Pancreas (tissue), 10 donors: ENCODE measurements at regions not wholly inside any gene's neighbourhood (a gene's known extent, or its start where the extent isn't known, plus 50 kb on each side); places are given as distances from the start of the nearest gene placed in this dataset.

ENCODE experiments used
- ATAC-seq, 4 donors: fragments of 200-7000 bp; cut with Tn5 transposase; one replicate each; pipeline versions ENCODE4 v1.8.0 to v1.9.1; 2020; ENCODE audit warnings: mild to moderate bottlenecking in 4 of 4, moderate library complexity in 4 of 4
- DNase-seq, 6 donors: peaks; one replicate each; pipeline ENCODE4 v3.0.0-alpha.2; 2020
- FAIRE-seq: peaks from 2 replicates; lab custom pipeline; 2012; peaks lifted over from hg19 to GRCh38; lab: Jason Lieb, UNC
- H3K27ac ChIP-seq, 4 donors: fragments of 200-600 bp; sonication (generic); 1 replicate in 3 of 4; 2 replicates in 1 of 4; pipeline versions ENCODE4 v1.5.0 to v1.8.0; 2020
- H3K27me3 ChIP-seq, 4 donors: fragments of 200-600 bp; one replicate each; pipeline ENCODE4 v1.8.0; 2021
- H3K36me3 ChIP-seq, 3 donors: fragments of 200-600 bp; sonication (generic) in 1 of 3; one replicate each; pipeline versions ENCODE4 v1.5.0 to v1.8.0; 2020 to 2021
- H3K4me1 ChIP-seq, 3 donors: fragments of 200-600 bp; one replicate each; pipeline ENCODE4 v1.8.0; 2021
- H3K4me3 ChIP-seq, 4 donors: fragments of 200-600 bp; sonication (generic) in 2 of 4; one replicate each; pipeline versions ENCODE4 v1.5.0 to v1.8.0; 2020 to 2021
- H3K9me3 ChIP-seq, 4 donors: fragments of 200-600 bp; one replicate each; pipeline ENCODE4 v1.8.0; 2021
- WGBS, 2 donors: extraction: QIAGEN DNeasy Blood & Tissue Kit; methylation state at CpG; one replicate each; pipeline ENCODE4 v1.1.7; 2013; 5-methylcytosine and 5-hydroxymethylcytosine counted together
- intact Hi-C, 3 donors: fragments of 100-400 bp; cut with DNase I; formaldehyde crosslinking; loops; one replicate each; pipeline versions ENCODE4 v1.11.1 to v1.14.2; 2022
- TF ChIP-seq, protein P1 (sequence below), 4 donors: fragments of 200-600 bp; sonication (generic) in 3 of 4; IDR thresholded peaks; one replicate each; pipeline versions ENCODE4 v1.5.0 to v1.8.0; 2021; ENCODE audit warnings: antibody characterized with exemption in 4 of 4
- donor health status: healthy with polysubstance abuse.
- donor health status: DM: no; HTN: no; CAD: no; lungs with moderate emphysema.
- donor health status: DM: no; HTN: no; CAD: no.
- donor health status: control.
- donor health status: control.
- donor health status: Bipolar disorder and iron deficiency.
- donor health status: DM: yes; HTN: yes; CAD: no.
- donor health status: DM: no; HTN: no; CAD: no.
- donor health status: DM: no; HTN: no; CAD: no.
- donor health status: DM: yes; HTN: yes; CAD: no.

DNA sequence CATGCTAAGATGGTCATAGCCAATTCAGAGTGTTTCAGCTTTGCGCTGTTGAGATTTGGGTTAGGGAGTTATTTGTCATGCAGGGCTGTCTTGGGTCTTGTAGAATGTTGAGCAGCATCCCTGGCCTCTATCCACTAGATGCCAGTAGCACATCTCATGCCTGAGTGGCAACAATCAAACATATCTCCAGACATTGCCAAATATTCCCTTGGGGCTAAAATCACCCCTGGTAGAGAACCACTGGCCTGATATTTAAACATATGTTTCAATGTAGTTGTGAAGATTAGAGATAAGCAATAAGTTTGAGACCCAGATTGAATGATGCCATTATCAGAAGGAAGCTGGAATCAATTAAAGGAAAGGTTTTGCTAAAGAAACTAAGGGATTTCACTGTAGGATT is 463.3 kb downstream of the DOK5 start:
- DNase-seq (no peak), ATAC-seq (no peak), FAIRE-seq (no peak)
- Histone ChIP-seq H3K4me3 (no peak overlapping the region), H3K9me3 (no peaks in the 10 kb centered on the region), H3K27ac (no peak overlapping the region), H3K4me1 (no peaks in the 10 kb centered on the region), H3K36me3 (no peaks in the 10 kb centered on the region), H3K27me3 (no peaks in the 10 kb centered on the region)
- TF ChIP-seq, protein P1, sequence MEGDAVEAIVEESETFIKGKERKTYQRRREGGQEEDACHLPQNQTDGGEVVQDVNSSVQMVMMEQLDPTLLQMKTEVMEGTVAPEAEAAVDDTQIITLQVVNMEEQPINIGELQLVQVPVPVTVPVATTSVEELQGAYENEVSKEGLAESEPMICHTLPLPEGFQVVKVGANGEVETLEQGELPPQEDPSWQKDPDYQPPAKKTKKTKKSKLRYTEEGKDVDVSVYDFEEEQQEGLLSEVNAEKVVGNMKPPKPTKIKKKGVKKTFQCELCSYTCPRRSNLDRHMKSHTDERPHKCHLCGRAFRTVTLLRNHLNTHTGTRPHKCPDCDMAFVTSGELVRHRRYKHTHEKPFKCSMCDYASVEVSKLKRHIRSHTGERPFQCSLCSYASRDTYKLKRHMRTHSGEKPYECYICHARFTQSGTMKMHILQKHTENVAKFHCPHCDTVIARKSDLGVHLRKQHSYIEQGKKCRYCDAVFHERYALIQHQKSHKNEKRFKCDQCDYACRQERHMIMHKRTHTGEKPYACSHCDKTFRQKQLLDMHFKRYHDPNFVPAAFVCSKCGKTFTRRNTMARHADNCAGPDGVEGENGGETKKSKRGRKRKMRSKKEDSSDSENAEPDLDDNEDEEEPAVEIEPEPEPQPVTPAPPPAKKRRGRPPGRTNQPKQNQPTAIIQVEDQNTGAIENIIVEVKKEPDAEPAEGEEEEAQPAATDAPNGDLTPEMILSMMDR (IDR thresholded peaks at IDR 0.05): no peak
- WGBS, 2 donors: 91 to 95% methylated on average over 1 of the region's 1 CpG
- intact Hi-C loops: no loop called here

DNA sequence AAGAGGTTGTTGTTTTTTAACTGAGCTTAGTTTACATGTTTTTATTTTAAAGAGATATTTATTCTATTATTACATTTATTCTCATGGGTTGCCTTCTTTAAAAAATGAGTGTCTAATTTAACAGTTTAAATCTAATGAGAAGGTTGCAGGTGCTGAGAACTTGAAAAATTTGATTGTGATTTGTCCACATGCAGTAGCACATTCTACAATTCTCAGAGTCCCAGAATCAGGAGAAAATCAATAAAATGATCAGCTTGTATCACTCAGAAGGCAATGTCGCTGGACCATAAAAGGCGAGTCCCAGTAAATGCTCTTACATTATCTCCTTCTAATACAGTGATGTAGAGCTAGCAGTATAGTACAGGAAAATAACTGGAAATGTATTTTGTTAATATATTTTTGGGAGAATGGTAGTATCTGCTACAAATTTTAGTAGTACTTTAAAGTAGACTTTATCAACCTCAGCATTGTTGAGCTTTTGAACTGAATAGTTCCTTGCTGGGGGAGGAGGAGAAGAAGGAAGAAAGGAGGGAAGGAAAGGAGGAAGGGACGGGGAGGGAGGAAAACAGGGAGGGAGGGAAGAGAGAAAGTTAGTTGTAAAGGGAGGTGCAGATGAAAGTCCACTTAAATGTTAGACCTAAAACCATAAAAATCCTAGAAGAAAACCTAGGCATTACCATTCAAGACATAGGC is 458.0 kb downstream of the DOK5 start:
- WGBS, 2 donors: 72 to 89% methylated on average over 3 of the region's 3 CpGs
- TF ChIP-seq, protein P1 (IDR thresholded peaks at IDR 0.05): no peak
- FAIRE-seq (no peak), DNase-seq (no peak), ATAC-seq (no peak)
- H3K4me1 ChIP-seq: no peaks in the 10 kb centered on the region
- H3K9me3 ChIP-seq: no peaks in the 10 kb centered on the region
- no peaks in the 10 kb centered on the region for H3K36me3 ChIP-seq
- H3K4me3 ChIP-seq: no peak overlapping the region
- H3K27me3 ChIP-seq: peaks cover 0 to 3% (median 0%) of the 10 kb centered on the region in 4 donors
- intact Hi-C loops: no loop called here
- H3K27ac ChIP-seq: no peak overlapping the region

DNA sequence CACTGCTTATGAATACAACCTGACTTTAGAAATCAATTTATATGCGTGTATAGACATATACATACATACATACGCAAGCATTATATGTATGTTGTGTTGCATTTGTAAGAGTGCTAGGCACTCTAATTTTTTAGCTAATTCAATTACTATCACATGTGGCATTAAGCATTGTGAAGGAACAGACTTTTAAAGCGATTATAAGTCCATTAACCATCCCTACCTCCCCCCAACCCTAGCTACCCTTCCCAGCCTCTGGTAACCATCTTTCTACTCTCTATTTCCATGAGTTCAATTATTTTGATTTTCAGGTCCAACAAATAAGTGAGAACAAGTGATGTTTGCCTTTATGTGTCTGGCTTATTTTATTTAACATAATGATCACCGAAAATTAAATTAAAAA is 453.8 kb downstream of the DOK5 start:
- DNase-seq (no peak), ATAC-seq (no peak), FAIRE-seq (no peak)
- TF ChIP-seq, protein P1 (IDR thresholded peaks at IDR 0.05): no peak
- H3K4me3 ChIP-seq: no peak overlapping the region
- 57 to 77% methylated on average over 4 of the region's 4 CpGs for WGBS, 2 donors
- no peak overlapping the region for H3K27ac ChIP-seq
- no peaks in the 10 kb centered on the region for H3K36me3 ChIP-seq
- H3K4me1 ChIP-seq: no peaks in the 10 kb centered on the region
- peaks cover 0 to 7% (median 0%) of the 10 kb centered on the region in 4 donors for H3K27me3 ChIP-seq
- intact Hi-C loops: no loop called here
- no peaks in the 10 kb centered on the region for H3K9me3 ChIP-seq

GRCh38 chr20:54928564-54928963 is 453.2 kb downstream of the DOK5 start:
- Histone ChIP-seq H3K36me3 (no peaks in the 10 kb centered on the region), H3K4me3 (no peak overlapping the region), H3K9me3 (no peaks in the 10 kb centered on the region), H3K4me1 (no peaks in the 10 kb centered on the region), H3K27ac (no peak overlapping the region), H3K27me3 (peaks cover 0 to 7% (median 0%) of the 10 kb centered on the region in 4 donors)
- intact Hi-C loops: no loop called here
- FAIRE-seq (no peak), ATAC-seq (no peak), DNase-seq (no peak)
- 60% methylated on average over 1 of the region's 1 CpG for WGBS, 2 donors
- TF ChIP-seq, protein P1 (IDR thresholded peaks at IDR 0.05): no peak

- no peaks in the 10 kb centered on the region for H3K9me3 ChIP-seq
- FAIRE-seq (no peak), DNase-seq (no peak), ATAC-seq (no peak)
- no peak overlapping the region for H3K27ac ChIP-seq
- no peaks in the 10 kb centered on the region for H3K36me3 ChIP-seq
- H3K27me3 ChIP-seq: peaks cover 0 to 3% (median 0%) of the 10 kb centered on the region in 4 donors
- H3K4me3 ChIP-seq: no peak overlapping the region
- WGBS, 2 donors: 32 to 41% methylated on average over 4 of the region's 4 CpGs
- TF ChIP-seq, protein P1 (IDR thresholded peaks at IDR 0.05): no peak
- intact Hi-C loops: no loop called here
- H3K4me1 ChIP-seq: no peaks in the 10 kb centered on the region
Observed at GRCh38 chr20:54922636-54923035, 447.2 kb downstream of the DOK5 start.
